Spleen (tissue), 11 donors: ENCODE measurements at regions not wholly inside any gene's neighbourhood (a gene's known extent, or its start where the extent isn't known, plus 50 kb on each side); places are given as distances from the start of the nearest gene placed in this dataset.

Experiments
- DNase-seq: peaks from one replicate; pipeline ENCODE4 v3.0.0-alpha.2; 2020
- H3K27ac ChIP-seq, 8 donors: fragments of 200-600 bp; sonication (generic) in 7 of 8; 1 replicate in 4 of 8; 2 replicates in 4 of 8; pipeline versions ENCODE4 v1.5.0 to v1.8.0; 2016 to 2021; ENCODE audit warnings: inconsistent platforms in 4 of 8, mild to moderate bottlenecking in 4 of 8, moderate library complexity in 1 of 8
- H3K27me3 ChIP-seq, 7 donors: fragments of 200-600 bp; sonication (generic) in 6 of 7; replicated peaks in 1 of 7; 1 replicate in 4 of 7; 2 replicates in 3 of 7; pipeline versions ENCODE4 v1.5.0 to v1.8.0; 2016 to 2021; ENCODE audit warnings: inconsistent platforms in 3 of 7, mild to moderate bottlenecking in 1 of 7
- H3K36me3 ChIP-seq, 6 donors: fragments of 200-600 bp; sonication (generic) in 5 of 6; 1 replicate in 4 of 6; 2 replicates in 2 of 6; pipeline versions ENCODE4 v1.5.0 to v1.8.0; 2016 to 2021; ENCODE audit warnings: inconsistent platforms in 2 of 6
- H3K4me1 ChIP-seq, 6 donors: fragments of 200-600 bp; sonication (generic) in 5 of 6; 1 replicate in 3 of 6; 2 replicates in 3 of 6; pipeline versions ENCODE4 v1.5.0 to v1.8.0; 2016 to 2021; ENCODE audit warnings: inconsistent platforms in 3 of 6
- H3K4me3 ChIP-seq, 8 donors: fragments of 200-600 bp; sonication (generic) in 7 of 8; 1 replicate in 4 of 8; 2 replicates in 4 of 8; pipeline versions ENCODE4 v1.5.0 to v1.8.0; 2016 to 2021; ENCODE audit warnings: inconsistent platforms in 4 of 8, mild to moderate bottlenecking in 4 of 8, moderate library complexity in 2 of 8
- H3K9me3 ChIP-seq, 8 donors: fragments of 200-600 bp; sonication (generic) in 7 of 8; 1 replicate in 4 of 8; 2 replicates in 4 of 8; pipeline versions ENCODE4 v1.5.0 to v1.8.0; 2016 to 2021; ENCODE audit warnings: inconsistent platforms in 4 of 8
- CTCF ChIP-seq, 11 experiments: fragments of 200-600 bp in 7 of 11; fragments of 450-650 bp in 4 of 11; sonication (generic) in 4 of 11; IDR thresholded peaks in 8 of 11; conservative IDR thresholded peaks in 3 of 11; 1 replicate in 7 of 11; 2 replicates in 4 of 11; pipeline versions ENCODE4 v1.4.0 to v1.8.0; 2016 to 2021; ENCODE audit warnings: antibody characterized with exemption in 11 of 11, inconsistent platforms in 4 of 11, mild to moderate bottlenecking in 1 of 11
- POLR2A ChIP-seq, 3 donors: fragments of 450-650 bp; IDR thresholded peaks; one replicate each; pipeline ENCODE4 v1.5.1; 2017; ENCODE audit warnings: antibody characterized with exemption in 3 of 3, mild to moderate bottlenecking in 1 of 3
- POLR2AphosphoS5 ChIP-seq, 3 donors: sonication (generic); formaldehyde crosslinking; IDR thresholded peaks; one replicate each; pipeline ENCODE4 v1.5.1; 2017; ENCODE audit warnings: antibody characterized with exemption in 3 of 3
- WGBS, 5 donors: extraction: QIAGEN DNeasy Blood & Tissue Kit in 3 of 5; methylation state at CpG; one replicate each; pipeline versions ENCODE4 v1.1.5 to v1.1.7; 2013 to 2018; 5-methylcytosine and 5-hydroxymethylcytosine counted together
- intact Hi-C: fragments of 100-400 bp; cut with DNase I; formaldehyde crosslinking; loops from one replicate; pipeline ENCODE4 v1.15.0; 2023; ENCODE audit warnings: low total_unique reads
- donor health status: healthy with polysubstance abuse.
- donor health status: DM: no; HTN: no; CAD: no; lungs with moderate emphysema.
- donor health status: DM: no; HTN: no; CAD: no.
- donor health status: Bipolar disorder and iron deficiency.
- donor health status: healthy.
- donor health status: DM: no; HTN: no; CAD: no.
- donor health status: DM: yes; HTN: yes; CAD: no.

GRCh38 chr15:95013381-95013780 is 782.0 kb downstream of the MCTP2 start:
- no peak for TF ChIP-seq POLR2A (IDR thresholded peaks at IDR 0.05)
- no peak for TF ChIP-seq POLR2AphosphoS5 (IDR thresholded peaks at IDR 0.05)
- TF ChIP-seq CTCF (IDR thresholded peaks at IDR 0.05 in 8 of 11, conservative IDR thresholded peaks at IDR 0.05 in 3 of 11): no peak
- peak overlapping the region in 7 of 8 donors; percentile 61 to 83 (median 74) for H3K27ac ChIP-seq
- no peaks in the 10 kb centered on the region for H3K36me3 ChIP-seq
- H3K4me1 ChIP-seq: peaks cover 0 to 3% (median 0%) of the 10 kb centered on the region in 6 donors
- intact Hi-C loops: no loop called here
- H3K27me3 ChIP-seq: no peaks in the 10 kb centered on the region
- H3K9me3 ChIP-seq: no peaks in the 10 kb centered on the region
- DNase-seq: no peak
- H3K4me3 ChIP-seq: peak overlapping the region in 2 of 8 donors; percentile 39 to 63

- Histone ChIP-seq H3K4me1 (peaks cover 0 to 15% (median 2%) of the 10 kb centered on the region in 6 donors), H3K9me3 (peaks cover 0 to 9% (median under 1%) of the 10 kb centered on the region in 8 donors), H3K27me3 (no peaks in the 10 kb centered on the region), H3K27ac (peak overlapping the region; percentile 66 to 83 (median 74)), H3K4me3 (peak overlapping the region; percentile 2 to 63 (median 27)), H3K36me3 (no peaks in the 10 kb centered on the region)
- no peak for TF ChIP-seq CTCF (IDR thresholded peaks at IDR 0.05 in 8 of 11, conservative IDR thresholded peaks at IDR 0.05 in 3 of 11)
- peak in 1 of 3 donors; percentile 22 for TF ChIP-seq POLR2AphosphoS5 (IDR thresholded peaks at IDR 0.05)
- no peak for DNase-seq
- WGBS, 5 donors: 39 to 68% (median 54%) methylated on average over 2 of the region's 2 CpGs
- intact Hi-C loops: no loop called here
Observed at GRCh38 chr15:95016511-95017229, 785.3 kb downstream of the MCTP2 start.

GRCh38 chr15:95017666-95018328 is 786.4 kb downstream of the MCTP2 start:
- WGBS, 5 donors: 54 to 81% (median 72%) methylated on average over 4 of the region's 4 CpGs
- Histone ChIP-seq H3K27ac (peak overlapping the region; percentile 66 to 83 (median 74)), H3K4me3 (peak overlapping the region in 7 of 8 donors; percentile 6 to 63 (median 27)), H3K27me3 (no peaks in the 10 kb centered on the region), H3K9me3 (peaks cover 0 to 20% (median 6%) of the 10 kb centered on the region in 8 donors), H3K4me1 (peaks cover 0 to 15% (median 2%) of the 10 kb centered on the region in 6 donors), H3K36me3 (no peaks in the 10 kb centered on the region)
- intact Hi-C loops: no loop called here
- peak in 2 of 3 donors; percentile 51 to 77 for TF ChIP-seq POLR2AphosphoS5 (IDR thresholded peaks at IDR 0.05)
- TF ChIP-seq POLR2A (IDR thresholded peaks at IDR 0.05): no peak
- DNase-seq: peak; percentile 85

GRCh38 chr15:95018888-95019545 is 787.7 kb downstream of the MCTP2 start:
- H3K27me3 ChIP-seq: no peaks in the 10 kb centered on the region
- 50 to 69% (median 61%) methylated on average over 6 of the region's 6 CpGs for WGBS, 5 donors
- TF ChIP-seq CTCF (IDR thresholded peaks at IDR 0.05 in 8 of 11, conservative IDR thresholded peaks at IDR 0.05 in 3 of 11) (no peak), POLR2A (IDR thresholded peaks at IDR 0.05) (no peak), POLR2AphosphoS5 (IDR thresholded peaks at IDR 0.05) (peak in 1 of 3 donors; percentile 10)
- no peaks in the 10 kb centered on the region for H3K36me3 ChIP-seq
- intact Hi-C loops: no loop called here
- peaks cover 0 to 20% (median 7%) of the 10 kb centered on the region in 8 donors for H3K9me3 ChIP-seq
- DNase-seq: no peak
- H3K27ac ChIP-seq: peak overlapping the region; percentile 66 to 83 (median 74)
- H3K4me1 ChIP-seq: peaks cover 0 to 20% (median 2%) of the 10 kb centered on the region in 6 donors
- H3K4me3 ChIP-seq: peak overlapping the region in 2 of 8 donors; percentile 39 to 63
